RPMI7951 (cell line): ENCODE measurements at regions not wholly inside any gene's neighbourhood (a gene's known extent, or its start where the extent isn't known, plus 50 kb on each side); places are given as distances from the start of the nearest gene placed in this dataset.

Experiments
- DNase-seq: peaks from one replicate; pipeline ENCODE4 v3.0.0-alpha.2; 2012; ENCODE audit warnings: low read depth

GRCh38 chr22:27441706-27442475, 359.7 kb downstream of the MN1 start:
- DNase-seq = no peak

DNA sequence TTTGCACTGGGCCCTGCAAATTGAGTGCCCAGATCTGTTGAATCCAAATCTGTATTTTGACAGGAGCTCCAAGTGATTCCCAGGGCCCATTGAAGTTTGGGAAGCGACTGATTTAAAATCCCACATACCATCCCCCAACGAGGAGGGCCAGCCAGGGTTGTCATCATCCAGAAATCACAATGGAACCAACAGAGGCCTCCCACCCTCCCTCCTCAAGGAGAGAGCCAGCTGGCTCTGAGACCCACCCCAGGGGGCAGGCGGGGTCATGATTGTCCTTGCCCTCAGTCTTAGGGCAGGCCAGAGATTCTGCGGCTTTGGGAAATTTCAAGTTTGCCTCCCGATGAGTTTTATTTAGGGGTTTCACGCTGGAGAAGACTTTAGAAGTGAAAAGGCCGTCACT, 358.2 kb downstream of the MN1 start:
- DNase-seq = no peak

DNA sequence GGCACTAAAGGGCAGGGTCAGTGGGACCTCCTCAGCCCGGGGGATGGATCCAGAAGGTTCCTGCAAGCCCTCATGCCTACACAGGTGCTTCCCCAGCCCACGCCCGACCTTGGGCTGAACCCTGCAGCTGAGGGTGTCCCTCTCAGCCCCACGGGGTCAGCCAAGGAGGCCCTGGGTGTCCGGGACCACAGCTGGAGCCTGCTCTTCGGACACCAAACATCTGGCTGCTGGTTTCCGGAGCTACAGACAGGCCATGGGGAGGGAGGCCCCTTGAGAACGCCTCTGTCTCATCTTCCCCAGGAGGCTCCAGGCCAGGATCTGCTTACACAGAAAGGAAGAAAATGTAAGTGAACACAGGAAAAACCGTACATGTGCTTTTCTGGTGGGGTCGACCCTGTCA, 355.7 kb downstream of the MN1 start:
- DNase-seq = no peak

GRCh38 chr22:27447289-27447688, 354.3 kb downstream of the MN1 start:
- no peak for DNase-seq

- no peak for DNase-seq
These were observed 351.1 kb downstream of the MN1 start for GRCh38 chr22:27450448-27450847.

GRCh38 chr22:27452245-27452644, 349.3 kb downstream of the MN1 start:
- DNase-seq = no peak

DNA sequence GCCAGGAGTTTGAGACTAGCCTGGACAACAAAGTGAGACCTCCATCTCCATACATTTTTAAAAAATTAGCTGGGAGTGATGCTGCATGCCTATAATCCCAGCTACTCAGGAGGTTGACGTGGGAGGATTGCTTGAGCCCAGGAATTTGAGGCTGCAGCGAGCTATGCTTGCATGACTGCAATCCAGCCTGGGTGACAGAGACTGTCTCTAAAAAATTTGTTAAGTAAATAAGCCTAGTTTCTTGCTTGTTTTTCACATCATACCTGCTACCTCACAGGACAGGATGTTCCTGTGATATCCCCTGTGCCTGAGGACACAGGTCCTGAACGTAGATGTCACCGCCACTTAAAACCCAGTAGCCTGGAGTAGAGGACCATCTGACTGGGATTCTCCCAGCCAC, 348.6 kb downstream of the MN1 start:
- no peak for DNase-seq

DNA sequence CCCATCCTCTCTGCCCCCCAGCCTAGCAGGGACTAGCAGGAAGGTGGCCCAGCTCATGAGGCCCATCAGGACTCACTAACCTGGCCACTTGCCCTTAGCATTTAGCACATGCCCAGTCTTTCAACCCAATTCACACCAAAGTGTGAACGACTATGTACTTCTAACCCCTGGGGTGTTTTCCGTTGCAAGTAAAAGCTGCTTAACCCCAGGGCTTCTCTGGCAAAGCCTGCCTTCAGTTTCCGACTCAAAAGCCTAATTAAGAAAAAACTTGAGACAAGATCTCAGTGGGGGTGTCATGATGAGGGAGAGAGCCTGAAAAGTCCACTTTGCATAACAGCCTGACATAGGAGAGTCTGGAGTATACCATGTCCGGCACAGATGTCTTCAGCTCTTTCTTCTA, 347.8 kb downstream of the MN1 start:
- no peak for DNase-seq

DNA sequence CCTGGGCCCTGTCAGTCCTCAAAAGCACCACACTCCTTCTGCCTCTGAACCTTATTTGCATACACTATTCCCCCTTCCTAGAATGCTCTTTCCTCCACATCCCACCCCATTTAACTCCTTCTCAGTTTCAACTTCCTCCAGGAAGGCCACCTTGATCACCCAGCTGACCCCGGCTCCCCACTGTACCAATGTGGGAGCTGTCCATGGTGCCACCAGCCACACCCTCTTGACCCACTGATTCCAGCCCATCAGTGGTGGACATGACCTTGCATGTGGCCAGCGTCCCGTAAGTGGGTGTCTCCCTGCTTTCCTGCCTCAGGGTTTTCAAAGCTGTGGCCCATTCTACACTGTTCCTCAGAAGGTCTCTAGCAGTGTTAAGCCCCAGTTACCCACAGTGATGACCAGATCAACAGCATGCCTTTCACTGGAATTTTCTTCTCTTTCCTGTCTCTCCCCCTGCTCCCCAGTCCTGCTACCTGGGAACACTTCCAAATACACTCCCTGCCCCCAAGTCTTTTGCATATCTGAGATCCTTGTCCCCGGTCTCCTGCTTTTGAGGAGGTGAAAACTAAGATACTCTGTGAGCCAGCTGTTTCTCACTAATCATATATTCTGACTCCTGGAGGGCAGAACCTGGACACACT, 346.6 kb downstream of the MN1 start:
- DNase-seq = no peak

DNA sequence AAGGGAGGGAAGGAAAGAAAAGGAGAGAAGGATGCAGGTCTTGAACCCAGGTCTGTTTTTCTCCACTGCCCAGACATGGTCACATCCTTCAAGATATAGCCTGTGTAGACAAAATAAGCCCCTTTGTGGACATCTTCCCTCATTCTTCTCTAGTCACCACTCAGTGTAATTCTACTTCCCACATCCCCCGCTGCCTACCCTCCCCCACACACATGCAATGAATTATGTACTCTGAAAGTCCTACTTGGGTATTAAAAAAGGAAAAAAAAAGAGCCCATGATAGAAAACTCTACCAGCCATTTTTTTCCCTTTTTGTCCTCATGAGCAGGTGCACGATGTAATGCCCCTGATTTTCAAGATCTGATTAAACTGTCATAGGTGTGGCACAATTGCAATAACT, 346.0 kb downstream of the MN1 start:
- DNase-seq = no peak

DNA sequence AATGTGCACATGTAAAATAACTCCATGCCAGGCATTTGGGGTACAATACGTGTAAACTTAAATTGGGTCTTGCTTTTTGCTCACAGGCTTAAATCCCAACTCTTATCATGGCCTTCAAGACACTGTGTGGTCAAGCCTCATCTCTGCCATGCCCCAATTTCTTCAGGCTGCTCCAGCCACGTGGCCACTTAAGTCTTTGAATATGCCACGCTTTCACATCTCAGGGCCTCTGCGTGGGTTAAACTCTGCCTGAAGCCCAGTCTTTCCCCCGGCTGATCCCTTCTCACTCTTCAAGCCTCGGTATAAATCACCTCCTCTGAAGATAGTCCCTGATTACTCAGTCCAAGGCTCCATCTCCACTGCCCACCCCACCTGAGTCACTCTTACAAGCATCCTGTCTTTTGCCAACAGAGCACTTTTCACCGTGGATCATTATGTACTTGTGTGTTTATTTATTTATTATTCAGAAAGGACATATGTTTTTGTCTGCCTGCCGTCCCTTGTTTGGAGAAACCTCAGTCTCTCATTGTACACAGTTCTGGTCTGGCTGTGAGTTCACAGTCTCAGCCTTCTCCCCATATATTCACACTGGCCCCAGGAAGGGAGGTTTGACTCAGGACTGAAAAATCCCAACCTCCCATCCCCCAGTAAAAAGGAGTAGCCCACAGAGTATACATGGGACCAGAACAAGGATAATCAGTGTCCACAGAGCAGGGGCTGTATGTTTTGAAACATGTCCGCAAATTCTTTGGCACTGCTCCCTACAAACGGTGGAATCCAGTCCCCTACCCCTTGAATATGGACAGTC, 344.7 kb downstream of the MN1 start:
- peak; percentile 84 for DNase-seq

DNA sequence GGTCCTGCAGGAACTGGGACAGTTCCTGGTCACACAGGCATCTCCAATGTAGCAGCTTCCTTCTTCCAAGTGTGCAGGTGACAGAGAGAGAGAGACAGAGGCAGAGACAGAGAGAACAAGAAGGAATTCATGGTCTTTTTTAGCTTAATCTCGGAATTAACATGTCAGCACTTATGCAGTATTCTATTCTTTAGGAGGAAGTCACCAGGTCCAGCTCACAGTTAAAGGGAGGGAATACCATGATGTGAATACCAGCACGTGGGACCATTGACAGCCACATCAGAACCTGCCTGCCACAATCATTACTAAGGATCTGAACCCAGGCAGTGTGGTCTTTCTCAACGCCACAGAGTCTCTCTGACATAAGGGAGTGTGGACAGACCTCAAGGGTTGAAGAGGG, 341.6 kb downstream of the MN1 start:
- no peak for DNase-seq

DNA sequence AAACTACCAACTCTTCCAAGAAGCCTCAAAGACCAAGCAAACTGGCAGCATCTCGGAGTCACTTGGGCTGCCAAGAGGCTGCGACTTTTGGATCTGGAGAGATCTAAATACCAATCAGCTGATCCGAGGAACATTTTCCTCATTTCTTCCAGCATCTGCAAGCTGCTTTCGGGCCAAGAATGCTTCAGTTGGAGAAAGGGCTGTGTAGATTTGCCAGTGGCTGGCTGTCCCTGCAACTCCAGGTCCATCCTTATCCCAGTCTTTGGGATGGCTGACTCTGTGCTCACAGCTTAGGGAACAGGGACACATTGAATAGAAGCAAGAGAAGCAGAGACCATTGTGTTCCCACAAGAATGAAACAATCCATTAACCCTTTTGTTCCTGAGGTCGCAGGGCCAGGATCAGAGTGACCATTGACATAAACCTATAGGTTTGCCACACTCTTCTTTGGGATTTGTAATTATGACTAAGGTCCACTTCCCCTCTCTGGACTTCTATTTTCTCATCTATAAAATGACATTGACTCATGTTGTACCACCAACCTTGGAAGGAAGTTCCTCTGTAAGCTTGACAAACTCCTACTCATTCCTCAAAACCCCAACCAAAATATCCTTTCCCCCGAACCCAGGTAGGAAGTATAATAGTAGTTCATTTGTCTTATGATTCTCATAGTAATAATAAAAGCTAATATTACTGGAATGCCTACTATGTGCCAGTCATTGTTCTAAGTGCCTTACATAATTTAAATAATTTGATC, 340.8 kb downstream of the MN1 start:
- no peak for DNase-seq

DNA sequence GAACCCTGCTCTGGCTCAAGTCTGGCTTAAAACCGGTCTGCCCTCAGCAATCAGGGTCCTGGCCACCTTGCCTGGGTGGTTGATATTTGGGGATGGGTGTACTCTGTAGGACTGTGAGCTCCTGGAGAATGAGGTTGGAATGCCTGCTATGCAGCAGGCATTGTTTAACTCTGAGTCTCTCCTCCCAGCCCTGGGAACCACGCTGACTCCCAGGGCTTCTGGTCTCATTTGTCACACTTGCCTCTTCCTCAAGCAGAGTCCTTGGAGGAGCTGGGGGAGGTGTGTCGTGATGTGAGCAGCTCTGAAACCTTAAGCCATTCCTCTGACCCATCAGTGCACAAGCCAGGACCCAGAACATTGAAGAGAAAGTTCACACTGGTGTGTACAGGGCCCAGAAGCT, 340.1 kb downstream of the MN1 start:
- DNase-seq = peak; percentile 83

- no peak for DNase-seq
These were observed 339.4 kb downstream of the MN1 start for GRCh38 chr22:27462190-27462589.

DNA sequence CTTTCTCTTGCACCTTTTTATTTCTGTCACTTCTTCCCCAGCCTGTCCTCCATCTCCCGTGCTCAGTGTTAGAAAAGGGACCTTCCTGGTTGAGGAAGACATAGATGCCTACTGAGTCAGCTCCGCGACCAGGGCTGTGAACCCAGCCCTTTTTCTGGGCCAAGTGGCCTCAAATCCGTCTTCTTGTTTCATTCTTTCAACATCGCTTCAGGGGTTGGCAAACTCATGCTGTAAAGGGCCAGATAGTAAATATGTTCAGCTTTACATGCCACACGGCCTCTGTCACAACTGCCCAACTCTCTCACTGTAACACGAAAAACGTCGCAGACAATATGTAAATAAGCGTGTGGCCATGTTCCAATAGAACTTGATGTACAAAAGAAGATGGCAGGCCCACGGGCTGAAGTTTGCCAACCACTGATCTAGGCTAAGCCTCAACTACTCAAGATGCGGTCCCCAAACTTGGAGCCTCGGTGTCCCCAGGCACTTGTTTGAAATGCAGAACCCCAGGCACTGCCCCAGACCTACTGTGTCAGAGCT, 338.4 kb downstream of the MN1 start:
- DNase-seq = peak; percentile 62

- no peak for DNase-seq
These were observed 335.3 kb downstream of the MN1 start for GRCh38 chr22:27466229-27466628.

DNA sequence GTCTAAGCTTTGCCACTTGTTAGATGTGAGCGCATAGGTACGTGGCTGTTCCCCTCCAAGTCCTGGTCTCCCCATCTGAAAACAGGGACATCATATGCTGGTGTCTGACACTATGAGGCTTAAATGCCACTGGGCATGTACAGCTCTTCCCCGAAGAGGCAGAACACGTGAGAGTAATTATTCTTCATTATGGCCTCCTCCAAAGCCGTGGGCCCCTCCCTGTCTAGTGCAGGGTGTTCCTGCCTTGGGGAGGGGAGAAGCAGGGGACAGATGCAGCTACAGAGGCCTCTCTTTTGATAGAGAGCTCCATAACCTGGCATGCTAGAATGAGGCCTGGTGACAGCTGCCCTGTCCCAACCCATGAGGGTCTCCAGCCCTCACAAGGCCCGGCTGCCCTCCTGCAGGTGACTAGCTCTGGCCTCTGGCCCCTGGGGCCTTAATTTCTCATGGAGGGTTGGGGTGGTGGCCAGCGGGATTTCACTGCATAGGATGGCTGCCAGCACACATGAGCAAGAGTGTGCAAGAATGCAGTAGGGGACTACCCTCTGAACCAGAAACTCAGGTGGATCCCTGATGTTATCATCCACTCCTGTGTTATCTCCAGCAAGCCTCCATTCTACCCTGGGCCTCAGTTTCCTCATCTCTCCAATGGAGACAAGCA, 334.6 kb downstream of the MN1 start:
- DNase-seq = no peak

GRCh38 chr22:27467711-27468110, 333.8 kb downstream of the MN1 start:
- no peak for DNase-seq

GRCh38 chr22:27468712-27469111, 332.8 kb downstream of the MN1 start:
- no peak for DNase-seq

DNA sequence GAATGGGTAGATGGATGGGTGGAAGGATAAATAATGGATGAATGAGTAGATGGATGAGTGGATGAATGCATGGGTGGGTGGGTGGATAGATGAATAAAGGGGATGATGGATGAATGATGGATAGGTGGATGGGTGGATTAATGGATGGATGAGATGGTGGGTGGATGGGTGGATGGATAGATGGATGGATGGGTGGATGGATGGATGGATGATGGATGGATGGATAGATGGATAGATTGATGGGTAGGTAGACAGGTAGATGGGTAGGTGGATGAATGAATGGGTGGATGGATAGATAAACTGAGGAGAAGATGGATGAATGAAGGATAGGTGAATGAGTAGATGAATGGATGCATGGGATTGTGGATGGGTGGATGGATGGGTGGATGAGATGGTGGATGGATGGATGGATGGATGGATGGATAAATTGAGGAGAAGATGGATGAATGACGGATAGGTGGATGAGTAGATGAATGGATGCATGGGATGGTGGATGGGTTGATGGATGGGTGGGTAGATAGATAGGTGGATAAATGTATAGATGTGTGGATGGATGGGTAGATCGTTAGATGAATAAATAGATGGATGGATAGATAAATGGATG, 331.3 kb downstream of the MN1 start:
- DNase-seq = no peak
